Suprapubic skin (tissue), 4 donors: ENCODE measurements at regions not wholly inside any gene's neighbourhood (a gene's known extent, or its start where the extent isn't known, plus 50 kb on each side); places are given as distances from the start of the nearest gene placed in this dataset.

Experiments used
- POLR2A ChIP-seq, 2 donors: fragments of 450-650 bp; IDR thresholded peaks; one replicate each; pipeline ENCODE4 v1.6.1; 2017; ENCODE audit warnings: antibody characterized with exemption in 2 of 2, mild to moderate bottlenecking in 2 of 2, moderate library complexity in 2 of 2
- POLR2AphosphoS5 ChIP-seq, 3 donors: sonication (generic); formaldehyde crosslinking; IDR thresholded peaks; one replicate each; pipeline ENCODE4 v1.6.1; 2017; ENCODE audit warnings: antibody characterized with exemption in 3 of 3
- TF ChIP-seq, protein P1 (sequence below), 2 donors: fragments of 200-600 bp in 1 of 2; fragments of 450-650 bp in 1 of 2; sonication (generic) in 1 of 2; IDR thresholded peaks; one replicate each; pipeline ENCODE4 v1.5.1; 2016 to 2019; ENCODE audit warnings: antibody characterized with exemption in 2 of 2, mild to moderate bottlenecking in 1 of 2, moderate library complexity in 1 of 2

DNA sequence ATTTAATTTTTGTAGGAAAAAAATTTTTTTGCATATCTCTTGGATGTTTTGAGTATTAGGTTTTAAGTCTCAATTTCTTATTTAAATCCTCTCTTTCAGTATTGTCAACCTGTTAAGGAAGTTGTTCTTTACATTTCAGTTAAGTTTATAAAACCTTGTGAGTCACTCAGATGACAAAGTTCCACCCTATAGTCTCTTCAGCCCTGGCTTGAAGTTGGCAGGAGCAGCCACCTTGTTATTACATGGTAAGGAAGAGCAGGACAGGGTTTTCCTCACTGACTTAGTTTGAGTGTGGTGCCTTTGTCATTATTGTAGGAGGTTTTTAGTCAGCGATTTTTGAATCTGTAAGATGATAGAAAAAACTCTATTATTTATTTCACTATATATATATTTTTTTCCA lies 2143.9 kb downstream of the MRPL39 start:
- TF ChIP-seq, protein P1, sequence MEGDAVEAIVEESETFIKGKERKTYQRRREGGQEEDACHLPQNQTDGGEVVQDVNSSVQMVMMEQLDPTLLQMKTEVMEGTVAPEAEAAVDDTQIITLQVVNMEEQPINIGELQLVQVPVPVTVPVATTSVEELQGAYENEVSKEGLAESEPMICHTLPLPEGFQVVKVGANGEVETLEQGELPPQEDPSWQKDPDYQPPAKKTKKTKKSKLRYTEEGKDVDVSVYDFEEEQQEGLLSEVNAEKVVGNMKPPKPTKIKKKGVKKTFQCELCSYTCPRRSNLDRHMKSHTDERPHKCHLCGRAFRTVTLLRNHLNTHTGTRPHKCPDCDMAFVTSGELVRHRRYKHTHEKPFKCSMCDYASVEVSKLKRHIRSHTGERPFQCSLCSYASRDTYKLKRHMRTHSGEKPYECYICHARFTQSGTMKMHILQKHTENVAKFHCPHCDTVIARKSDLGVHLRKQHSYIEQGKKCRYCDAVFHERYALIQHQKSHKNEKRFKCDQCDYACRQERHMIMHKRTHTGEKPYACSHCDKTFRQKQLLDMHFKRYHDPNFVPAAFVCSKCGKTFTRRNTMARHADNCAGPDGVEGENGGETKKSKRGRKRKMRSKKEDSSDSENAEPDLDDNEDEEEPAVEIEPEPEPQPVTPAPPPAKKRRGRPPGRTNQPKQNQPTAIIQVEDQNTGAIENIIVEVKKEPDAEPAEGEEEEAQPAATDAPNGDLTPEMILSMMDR (IDR thresholded peaks at IDR 0.05): no peak
- no peak for TF ChIP-seq POLR2AphosphoS5 (IDR thresholded peaks at IDR 0.05)
- no peak for TF ChIP-seq POLR2A (IDR thresholded peaks at IDR 0.05)
